Activated CD8-positive, alpha-beta memory T cell treated with anti-CD3 and anti-CD28 coated beads for 36 hours (primary cell): ENCODE measurements at regions not wholly inside any gene's neighbourhood (a gene's known extent, or its start where the extent isn't known, plus 50 kb on each side); places are given as distances from the start of the nearest gene placed in this dataset.

Source experiments
- CTCF ChIA-PET: fragments of 350-600 bp; sonication (Branson Sonifier 250); formaldehyde crosslinking; loops from one replicate; lab custom pipeline; 2021; ENCODE audit warnings: antibody characterized with exemption; lab: Charles Lee
- POLR2A ChIA-PET: fragments of 350-600 bp; sonication (Branson Sonifier 250); formaldehyde crosslinking; loops from one replicate; lab custom pipeline; 2021; ENCODE audit warnings: antibody characterized with exemption; lab: Charles Lee

DNA sequence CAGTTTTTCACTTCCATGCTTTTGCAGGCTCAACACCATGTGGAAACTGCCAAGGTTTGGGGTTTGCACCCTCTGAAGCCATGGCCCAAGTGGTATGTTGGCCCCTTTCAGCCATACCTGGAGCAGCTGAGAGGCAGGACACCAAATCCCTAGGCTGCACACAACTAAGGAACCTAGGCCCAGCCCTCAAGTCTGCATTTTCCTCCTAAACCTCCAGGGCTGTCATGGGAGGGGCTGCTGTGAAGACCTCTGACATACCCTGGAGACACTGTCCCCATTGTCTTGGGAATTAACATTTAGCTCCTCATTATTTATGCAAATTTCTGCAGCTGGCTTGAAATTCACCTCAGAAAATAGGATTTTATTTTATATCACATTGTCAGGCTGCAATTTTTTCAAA, 856.1 kb downstream of the TECRL start:
- ChIA-PET POLR2A (no interaction called here), CTCF (no interaction called here)

DNA sequence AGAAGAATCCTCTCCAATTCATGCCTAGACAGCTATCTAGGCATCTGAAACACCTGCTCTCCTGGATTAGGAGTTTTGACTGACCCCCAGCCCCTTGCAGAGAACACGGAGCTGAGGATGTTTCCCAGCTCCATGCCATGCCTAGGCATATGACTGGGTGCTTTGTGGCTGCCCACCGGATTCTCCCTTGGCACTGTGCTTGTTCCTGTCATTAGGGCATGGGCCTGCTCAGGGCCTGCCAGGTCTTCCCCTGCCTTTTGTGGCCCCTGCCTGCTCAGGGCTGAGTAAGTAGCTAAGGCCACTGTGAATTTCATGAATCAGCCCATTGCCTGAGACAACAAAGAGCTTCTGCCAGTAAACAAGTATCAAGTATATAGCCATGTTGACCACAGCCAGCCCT, 867.4 kb downstream of the TECRL start:
- POLR2A ChIA-PET: no interaction called here
- CTCF ChIA-PET: no interaction called here

DNA sequence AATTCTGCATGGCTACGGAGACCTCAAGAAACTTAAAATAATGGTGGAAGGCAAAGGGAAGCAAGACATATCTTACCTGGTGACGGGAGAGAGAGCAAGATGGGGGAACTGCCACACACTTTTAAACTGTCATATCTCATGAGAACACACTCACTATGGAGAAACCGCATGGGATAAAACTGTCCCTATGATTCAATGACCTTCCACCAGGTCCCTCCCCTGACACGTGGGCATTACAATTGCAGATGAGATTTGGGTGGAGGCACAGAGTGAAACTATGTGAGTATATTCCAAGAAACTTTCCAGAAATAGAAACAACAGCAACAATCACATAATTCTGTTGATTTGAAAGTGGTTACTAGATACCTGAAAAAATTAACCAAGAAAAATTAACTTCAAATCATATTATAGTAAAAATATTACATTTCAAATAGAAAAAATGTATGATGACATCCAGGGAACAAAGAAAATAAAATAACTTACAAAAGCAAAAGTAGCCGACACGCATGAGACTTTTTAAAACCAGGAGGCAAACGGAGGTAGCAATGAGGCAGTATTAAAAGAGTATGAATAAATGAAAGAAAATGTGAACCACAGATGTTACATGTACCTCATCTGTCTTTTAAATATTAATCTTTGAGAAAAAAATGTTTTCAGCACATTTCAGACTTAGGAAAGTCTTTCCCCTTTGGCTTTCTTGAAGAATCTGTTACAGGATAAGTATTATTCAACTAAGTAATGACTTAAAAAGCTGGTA, 879.5 kb downstream of the TECRL start:
- CTCF ChIA-PET: no interaction called here

DNA sequence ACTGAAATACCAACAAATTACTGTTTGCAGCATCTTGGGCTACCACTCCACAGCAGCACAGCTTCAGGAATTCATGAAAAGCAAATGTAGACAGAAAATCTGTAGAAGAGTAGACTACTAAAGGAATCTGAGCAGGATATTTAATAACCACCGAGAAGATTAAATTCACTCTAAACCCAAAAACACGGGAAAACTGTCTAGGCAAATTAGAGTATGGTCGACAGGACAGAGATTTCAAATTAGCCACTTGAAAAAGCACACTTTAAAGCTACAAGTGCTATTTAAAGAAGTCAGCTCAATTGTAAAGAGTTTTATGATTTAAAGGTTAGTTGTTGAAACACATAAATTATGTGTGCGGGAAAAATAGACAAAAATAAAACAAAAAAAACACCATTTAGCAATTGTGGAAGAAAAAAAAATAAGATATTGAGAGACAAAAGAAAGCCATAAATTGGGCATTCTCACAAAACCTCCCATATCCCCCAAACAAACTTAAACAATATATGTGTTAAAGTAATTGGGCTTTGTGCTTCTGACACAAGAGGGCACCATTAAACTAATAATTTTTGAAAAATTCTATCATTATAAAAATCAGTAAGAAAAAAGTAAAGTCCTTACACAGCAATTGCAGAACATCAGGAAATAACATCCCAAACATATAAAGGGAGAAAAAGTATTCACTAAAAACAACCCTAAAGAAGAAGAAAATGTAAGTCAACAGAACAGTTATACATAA, 880.8 kb downstream of the TECRL start:
- CTCF ChIA-PET: no interaction called here
- POLR2A ChIA-PET: no interaction called here

More for the DNA sequence above, 879.5 kb downstream of the TECRL start:
- POLR2A ChIA-PET: no interaction called here

DNA sequence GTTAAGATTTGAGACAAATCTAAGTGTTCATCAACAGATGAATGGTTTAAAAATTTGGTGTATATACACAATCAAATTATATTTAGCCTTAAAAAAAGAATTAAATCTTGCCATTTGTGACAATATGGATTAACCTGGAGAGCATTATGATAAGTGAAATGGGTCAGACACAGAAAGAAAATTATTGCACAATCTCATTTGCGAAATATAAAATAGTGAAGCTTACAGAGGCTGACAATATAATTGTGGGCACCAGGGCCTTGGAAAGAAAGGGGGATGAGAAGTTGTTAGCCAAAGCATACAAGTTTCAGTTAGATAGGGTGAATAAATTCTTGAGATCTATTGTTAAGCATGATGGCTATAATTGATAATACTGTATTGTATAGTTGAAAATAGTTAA, 883.0 kb downstream of the TECRL start:
- POLR2A ChIA-PET: no interaction called here
- CTCF ChIA-PET: no interaction called here

DNA sequence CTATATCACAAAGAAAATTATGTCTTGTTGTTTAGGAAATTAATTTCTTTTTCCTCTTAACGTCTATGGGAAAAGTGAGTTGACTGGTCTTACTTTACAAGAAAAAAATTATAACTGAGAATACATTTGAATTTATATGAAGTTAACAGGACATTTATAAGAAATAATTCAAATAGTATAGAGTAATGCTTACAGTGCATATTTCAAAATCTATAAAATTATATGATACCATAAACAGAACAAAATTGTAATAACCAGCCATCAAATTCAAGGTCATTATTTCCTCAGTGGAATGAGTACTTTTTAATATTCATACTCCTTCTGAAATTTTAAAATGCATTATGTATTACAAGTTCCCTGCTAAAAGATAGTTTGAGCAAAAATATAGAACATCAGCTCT, 884.5 kb downstream of the TECRL start:
- POLR2A ChIA-PET: no interaction called here

DNA sequence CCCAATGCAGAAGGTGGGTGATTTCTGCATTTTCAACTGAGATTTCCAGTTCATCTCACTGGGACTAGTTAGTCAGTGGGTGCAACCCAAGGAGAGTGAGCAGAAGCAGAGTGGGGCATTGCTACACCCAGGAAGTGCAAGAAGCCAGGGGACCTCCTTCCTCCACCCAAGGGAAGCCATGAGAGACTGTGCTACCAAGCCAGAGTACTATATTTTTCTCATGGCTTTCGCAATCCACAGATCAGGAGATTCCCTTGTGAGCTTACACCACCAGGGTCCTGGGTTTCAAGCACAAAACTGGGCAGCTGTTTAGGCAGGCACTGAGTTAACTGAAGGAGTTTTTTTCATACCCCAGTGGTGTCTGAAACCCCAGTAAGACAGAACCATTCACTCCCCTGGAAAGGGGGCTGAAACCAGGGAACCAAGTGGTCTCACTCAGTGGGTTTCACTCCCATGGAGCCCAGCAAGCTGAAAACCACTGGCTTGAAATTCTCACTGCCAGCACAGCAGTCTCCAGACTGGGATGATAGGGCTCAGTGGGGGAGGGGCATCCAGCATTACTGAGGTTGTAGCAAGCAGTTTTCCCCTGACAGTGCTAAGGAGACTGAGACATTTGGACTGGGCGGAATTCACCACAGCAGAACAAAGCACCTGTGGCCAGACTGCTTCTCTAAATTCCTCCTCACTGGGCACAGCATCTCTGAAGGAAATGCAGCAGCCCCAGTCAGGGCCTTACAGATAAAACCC, 903.4 kb downstream of the TECRL start:
- CTCF ChIA-PET: no interaction called here
- POLR2A ChIA-PET: no interaction called here

More for the DNA sequence above, 884.5 kb downstream of the TECRL start:
- CTCF ChIA-PET: no interaction called here

DNA sequence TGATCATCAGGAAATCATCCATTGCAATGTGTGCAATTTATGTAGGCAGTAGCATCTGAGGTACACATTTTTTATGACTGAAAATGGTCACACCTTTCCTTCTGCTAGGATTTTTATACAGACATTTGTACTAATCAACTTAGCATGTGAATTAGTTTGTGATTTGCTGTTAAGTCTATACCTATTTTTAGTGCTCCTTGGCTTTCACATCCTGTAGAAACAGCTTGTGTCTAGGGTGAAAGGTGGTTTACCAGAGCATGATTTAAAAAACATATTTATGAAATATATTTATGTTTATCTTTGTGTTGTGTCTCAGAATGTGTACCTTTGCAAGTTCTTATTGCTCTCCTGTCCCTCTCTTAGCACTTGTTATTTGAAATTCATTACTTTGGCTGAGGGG, 916.0 kb downstream of the TECRL start:
- ChIA-PET CTCF (no interaction called here), POLR2A (no interaction called here)

DNA sequence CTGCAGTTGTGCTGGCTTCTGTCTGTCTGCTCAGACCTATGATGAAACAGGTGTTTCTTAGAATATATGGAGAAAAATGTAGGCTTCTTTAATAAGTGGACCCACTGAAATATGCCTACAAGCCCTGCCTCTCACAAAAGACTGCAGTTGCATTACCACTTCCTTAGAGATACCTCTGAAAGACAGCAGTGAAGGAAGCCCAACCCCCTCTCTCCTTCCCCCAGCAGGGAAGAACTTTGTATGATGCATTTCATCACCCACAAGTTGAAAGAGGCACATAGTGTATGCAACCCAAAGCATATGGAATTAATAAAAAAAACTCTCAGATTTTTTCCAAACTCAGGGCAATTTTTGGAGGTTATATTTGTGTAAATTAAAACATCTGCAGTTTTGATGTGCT, 916.7 kb downstream of the TECRL start:
- CTCF ChIA-PET: no interaction called here

DNA sequence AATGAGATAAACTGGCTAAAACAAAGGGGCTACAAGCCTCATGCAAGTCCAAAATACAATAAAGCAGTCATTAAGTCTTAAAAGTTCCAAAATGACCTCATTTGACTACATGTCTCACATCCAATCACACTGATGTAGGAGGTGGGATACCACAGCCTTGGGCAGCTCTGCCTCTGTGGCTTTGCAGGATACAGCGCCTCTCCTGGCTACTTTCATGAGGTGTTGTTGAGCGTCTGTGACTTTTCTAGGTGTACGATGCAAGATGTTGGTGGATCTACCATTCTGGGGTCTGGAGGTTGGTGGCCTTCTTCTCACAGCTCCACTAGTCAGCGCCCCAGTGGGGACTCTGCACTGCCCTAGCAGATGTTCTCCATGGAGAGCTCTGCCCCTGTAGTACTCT, 944.9 kb downstream of the TECRL start:
- POLR2A ChIA-PET: no interaction called here
- CTCF ChIA-PET: no interaction called here

More for the DNA sequence above, 916.7 kb downstream of the TECRL start:
- POLR2A ChIA-PET: no interaction called here

DNA sequence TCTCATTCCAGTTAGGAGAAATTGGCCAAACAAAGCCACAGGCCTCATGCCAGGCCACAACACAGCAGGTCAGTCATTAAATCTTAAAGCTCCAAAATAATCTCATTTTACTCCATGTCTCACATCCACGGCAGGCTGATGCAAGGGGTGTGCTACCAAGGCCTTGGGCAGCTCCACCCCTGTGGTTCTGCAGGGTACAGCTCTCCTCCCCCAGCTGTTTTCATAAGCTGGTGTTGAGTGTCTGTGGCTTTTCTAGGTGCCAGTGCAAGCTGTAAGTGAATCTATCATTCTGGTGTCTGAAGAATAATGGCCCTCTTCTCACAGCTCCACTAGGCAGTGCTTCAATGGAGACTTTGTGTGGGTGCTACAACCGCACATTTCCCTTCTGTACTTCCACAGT, 949.2 kb downstream of the TECRL start:
- ChIA-PET POLR2A (no interaction called here), CTCF (no interaction called here)

DNA sequence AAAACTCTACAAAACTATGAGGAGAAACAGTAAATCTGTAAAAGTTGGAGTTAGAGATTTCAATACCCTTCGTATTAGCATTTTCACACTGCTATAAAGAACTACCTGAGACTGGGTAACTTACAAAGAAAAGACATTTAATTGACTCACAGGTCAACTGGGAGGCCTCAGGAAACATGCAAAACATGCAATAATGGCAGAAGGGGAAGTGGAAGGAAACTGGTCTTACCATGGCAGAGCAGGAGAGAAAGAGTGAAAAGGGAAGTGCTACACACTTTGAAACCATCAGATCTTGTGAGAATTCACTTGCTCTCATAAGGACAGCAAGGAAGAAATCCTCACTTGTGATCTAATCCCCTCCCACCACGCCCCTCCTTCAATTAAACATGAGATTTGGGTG, 949.9 kb downstream of the TECRL start:
- ChIA-PET POLR2A (no interaction called here), CTCF (no interaction called here)

DNA sequence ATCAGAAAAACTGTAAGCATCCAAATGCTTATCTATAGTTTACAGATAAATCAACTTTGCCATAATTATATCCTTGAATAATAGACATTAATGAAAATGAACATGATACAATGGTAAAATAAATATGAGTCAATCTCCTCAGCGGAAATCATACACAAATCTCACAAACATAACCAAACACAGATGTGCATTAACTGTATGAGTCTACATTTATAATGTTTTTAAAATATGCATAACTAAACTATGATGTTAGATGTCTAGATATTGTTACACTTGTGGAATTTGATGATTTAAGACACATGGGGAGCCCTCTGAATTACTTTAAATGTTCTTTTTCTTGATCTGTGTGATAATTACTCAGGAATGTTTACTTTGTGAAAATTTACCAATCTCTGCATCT, 951.2 kb downstream of the TECRL start:
- ChIA-PET POLR2A (no interaction called here), CTCF (no interaction called here)

DNA sequence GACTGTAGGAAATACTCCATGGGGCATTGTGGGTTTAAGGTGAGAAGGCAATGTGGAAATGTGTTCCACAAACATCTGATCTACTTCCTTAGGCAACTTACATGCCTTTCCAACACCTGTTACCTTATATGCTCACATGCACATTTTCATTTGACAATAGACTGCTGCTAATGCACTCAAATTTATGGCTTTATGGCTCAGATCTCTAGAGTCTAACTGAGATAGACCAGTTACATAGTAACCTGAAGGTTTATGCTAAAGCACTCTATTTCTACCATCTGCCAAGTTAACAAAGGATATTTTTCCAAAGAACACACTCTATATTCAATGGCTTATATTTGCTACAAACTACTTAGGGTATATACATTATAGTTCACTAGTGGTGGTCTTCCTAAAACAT, 969.0 kb downstream of the TECRL start:
- CTCF ChIA-PET: no interaction called here
- POLR2A ChIA-PET: no interaction called here

DNA sequence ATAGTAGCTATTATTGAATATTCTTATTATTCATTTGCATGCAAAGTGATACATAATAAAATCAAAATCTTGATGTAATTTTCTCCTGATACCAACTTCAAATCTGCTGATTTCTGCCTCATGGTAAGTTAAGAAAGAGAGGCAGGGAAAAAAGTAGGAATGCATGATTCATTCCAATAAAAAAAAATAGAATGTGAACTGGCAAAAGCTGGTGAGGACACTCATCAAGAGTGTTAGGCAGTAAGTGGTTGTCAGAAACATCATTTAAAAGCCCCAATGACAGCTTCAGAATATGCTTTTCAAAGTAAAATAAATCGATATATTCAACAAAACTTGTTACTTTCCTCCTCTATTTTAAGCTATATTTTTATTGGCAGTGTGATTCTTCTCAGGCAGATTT, 979.1 kb downstream of the TECRL start:
- POLR2A ChIA-PET: no interaction called here
- CTCF ChIA-PET: no interaction called here

DNA sequence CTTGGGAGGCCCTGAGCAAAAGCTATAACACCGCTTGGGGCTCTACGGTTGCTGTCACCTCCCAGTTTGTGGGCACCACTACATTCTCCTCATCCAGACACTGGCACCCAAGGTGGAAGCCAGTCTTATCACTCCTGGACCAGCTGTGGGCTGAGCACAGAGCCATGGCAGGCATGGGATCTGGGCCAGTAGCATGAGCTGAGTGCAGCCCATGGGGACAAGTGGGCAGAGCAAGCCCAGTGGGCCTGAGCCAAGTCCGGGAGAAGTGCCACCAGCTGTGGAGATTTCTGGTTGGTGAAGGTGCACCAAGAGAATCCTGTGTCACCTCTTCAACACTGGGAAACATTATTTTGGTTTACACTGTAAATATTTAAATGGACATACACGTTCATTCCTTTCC, 1013.0 kb downstream of the TECRL start:
- ChIA-PET POLR2A (no interaction called here), CTCF (no interaction called here)

DNA sequence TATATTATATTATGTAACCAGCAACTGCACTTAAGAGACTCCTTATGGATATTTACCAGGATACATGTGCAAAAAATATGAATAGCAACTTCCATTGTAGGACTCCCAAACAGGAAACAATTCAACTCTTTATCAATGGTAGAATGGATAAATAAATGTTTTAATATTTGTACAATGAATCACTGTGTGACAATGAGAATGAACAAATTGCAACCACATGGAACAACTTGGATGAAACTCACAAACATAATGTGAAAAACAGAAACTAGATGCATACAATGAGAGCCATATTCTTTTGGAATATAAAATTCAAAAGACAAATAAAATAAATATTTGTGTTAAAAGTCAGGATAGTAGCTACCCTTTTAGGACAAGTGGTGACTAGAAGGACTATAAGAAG, 1015.7 kb downstream of the TECRL start:
- POLR2A ChIA-PET: no interaction called here
- CTCF ChIA-PET: no interaction called here

DNA sequence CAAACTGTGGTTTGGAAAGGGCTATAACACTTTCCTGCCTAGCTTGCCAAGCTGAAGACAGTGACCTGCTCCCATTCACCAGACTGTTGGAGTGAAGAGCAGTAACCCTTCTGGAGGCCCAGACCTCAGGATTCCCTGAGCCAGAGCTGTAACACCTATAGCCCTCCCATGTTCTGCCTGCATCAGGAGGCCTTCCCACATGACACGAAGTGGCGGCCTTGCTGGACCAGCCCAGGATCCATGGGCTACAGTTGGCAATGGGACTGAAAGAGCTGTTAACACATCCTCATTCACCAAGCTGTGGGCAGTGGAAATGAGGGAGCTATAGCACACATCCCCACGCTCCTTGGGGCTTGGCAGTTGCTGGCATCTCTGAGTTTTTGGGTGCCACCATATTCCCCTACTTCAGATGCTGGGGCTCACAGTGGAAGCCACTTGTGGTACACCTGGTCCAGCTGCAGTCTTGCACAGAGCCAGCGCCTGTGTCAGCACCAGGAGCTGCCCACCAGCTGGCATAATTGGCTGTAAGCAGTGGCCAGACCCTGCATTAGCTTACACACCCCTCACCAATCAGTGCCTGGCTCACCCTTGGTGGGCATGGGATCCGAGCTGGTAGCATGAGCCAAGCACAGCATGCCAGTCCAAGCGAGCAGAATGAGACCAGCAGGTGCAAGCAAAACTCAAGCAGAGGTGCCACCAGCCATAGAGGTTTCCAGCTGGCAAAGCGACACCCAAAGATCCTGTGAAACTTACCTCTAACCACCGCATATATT, 1029.3 kb downstream of the TECRL start:
- ChIA-PET POLR2A (no interaction called here), CTCF (no interaction called here)

DNA sequence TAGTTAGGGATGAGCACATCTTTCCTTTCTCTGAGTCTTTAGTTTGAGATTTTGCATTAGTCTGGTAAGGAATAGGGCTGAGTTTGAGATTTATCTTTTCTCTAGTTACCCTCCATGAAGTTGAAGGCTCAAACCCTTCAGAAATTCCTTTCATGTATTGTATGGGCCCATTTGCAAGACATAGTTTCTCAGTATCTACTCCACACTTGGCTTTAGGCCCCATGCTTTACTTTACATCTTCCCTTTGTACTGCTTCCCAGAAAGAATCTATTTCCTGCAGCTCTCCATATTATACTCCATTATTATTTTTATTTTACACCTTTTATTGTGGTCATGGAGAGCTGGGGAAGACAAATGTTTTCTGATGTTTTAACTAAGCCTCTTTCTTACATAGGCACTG, 1038.2 kb downstream of the TECRL start:
- ChIA-PET POLR2A (no interaction called here), CTCF (no interaction called here)

DNA sequence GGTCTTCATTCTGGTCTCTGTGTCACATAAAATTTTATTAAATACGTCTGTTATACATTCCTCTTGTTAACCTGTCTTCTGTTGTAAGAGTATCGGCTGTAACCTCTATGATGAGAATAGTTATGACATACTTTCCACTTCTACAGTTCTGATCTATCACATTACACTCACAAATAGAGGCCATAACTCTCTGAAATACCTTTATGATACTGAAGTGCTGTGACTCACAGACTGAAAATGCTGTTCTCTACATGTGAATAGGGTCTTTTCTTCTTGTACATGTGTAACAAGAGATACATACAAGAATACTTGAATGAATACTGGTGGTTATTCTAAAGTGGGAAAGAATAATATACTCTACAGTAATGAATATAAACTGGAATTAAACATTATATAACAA, 1047.6 kb downstream of the TECRL start:
- POLR2A ChIA-PET: no interaction called here
- CTCF ChIA-PET: no interaction called here
